ENCODE measurements at regions not wholly inside any gene's neighbourhood (a gene's known extent, or its start where the extent isn't known, plus 50 kb on each side); places are given as distances from the start of the nearest gene placed in this dataset.

DNA sequence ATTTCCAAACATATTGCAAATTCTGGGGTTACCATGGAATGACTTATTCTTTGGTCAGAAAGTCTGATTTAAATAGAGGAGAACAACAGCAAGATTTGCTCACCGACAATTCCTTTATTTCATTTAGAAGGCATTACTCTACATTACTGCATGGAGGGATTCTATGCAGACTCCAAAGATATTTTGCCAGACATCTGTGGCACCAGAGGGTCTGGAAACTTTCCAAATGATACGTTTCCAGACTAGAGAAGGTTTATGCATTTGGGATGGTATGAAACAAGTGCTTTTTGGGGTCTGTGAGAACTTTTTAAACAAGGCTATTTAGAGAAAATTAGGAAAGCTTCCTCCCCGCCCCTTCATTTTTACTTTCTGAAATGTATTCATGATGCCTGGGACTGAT is 125.3 kb downstream of the SAMD9 start:
- TF ChIP-seq POLR2AphosphoS5 (IDR thresholded peaks at IDR 0.05) (no peak), POLR2A (IDR thresholded peaks at IDR 0.05) (no peak)
- TF ChIP-seq, protein P1, sequence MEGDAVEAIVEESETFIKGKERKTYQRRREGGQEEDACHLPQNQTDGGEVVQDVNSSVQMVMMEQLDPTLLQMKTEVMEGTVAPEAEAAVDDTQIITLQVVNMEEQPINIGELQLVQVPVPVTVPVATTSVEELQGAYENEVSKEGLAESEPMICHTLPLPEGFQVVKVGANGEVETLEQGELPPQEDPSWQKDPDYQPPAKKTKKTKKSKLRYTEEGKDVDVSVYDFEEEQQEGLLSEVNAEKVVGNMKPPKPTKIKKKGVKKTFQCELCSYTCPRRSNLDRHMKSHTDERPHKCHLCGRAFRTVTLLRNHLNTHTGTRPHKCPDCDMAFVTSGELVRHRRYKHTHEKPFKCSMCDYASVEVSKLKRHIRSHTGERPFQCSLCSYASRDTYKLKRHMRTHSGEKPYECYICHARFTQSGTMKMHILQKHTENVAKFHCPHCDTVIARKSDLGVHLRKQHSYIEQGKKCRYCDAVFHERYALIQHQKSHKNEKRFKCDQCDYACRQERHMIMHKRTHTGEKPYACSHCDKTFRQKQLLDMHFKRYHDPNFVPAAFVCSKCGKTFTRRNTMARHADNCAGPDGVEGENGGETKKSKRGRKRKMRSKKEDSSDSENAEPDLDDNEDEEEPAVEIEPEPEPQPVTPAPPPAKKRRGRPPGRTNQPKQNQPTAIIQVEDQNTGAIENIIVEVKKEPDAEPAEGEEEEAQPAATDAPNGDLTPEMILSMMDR (IDR thresholded peaks at IDR 0.05), result no peak

Measured in sigmoid colon (tissue), 4 donors.